NCI-H748 (cell line): ENCODE measurements at regions not wholly inside any gene's neighbourhood (a gene's known extent, or its start where the extent isn't known, plus 50 kb on each side); places are given as distances from the start of the nearest gene placed in this dataset.

Experiments
- DNase-seq: peaks from one replicate; lab custom pipeline; 2025; ENCODE audit not compliant: unreplicated experiment; lab: John Stamatoyannopoulos, UW

GRCh38 chr14:41409806-41410205, 196.9 kb upstream of the LRFN5 start:
- no peak for DNase-seq

GRCh38 chr14:41404126-41404525, 202.6 kb upstream of the LRFN5 start:
- DNase-seq = no peak

DNA sequence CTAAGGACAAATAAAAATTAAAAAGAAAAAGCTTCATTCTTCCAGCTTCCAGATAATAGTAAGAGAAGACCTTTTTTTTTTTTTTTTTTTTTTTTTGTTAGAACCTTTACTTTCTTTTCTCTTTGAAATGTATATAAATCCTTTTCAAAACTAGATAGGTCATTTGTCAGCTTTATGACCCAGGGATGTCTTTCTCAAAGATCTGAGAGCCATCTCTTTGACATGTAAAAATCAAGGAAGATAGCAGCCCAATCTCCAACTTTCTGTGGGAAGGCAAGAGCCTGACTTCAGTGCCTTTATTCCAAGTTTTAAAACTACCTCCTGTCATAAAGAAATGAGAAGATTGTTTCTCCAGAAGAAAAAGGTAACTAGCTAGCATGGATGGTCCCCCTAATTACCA, 203.3 kb upstream of the LRFN5 start:
- no peak for DNase-seq

DNA sequence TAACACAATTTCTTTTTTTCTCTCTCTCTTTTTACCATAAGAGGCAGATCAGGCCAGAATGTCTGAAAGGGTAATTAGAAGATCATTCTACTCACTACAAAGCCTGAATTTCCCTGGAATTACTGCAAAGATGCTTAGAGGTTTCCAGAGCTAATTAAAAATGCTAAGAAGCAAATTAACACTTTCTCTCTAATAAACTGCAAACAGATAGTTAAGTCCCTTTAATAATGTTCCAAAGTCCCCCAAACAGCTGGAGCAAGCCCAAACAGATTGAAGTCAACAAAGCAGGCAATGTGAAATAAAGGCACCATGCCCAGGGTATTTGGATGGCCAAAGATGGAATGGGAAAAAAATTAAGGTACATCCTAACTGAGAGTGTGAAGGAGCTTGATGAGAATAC, 208.8 kb upstream of the LRFN5 start:
- DNase-seq = no peak

GRCh38 chr14:41393512-41393911, 213.2 kb upstream of the LRFN5 start:
- no peak for DNase-seq

- DNase-seq = no peak
These were observed 214.4 kb upstream of the LRFN5 start for GRCh38 chr14:41392226-41392625.

- no peak for DNase-seq
These were observed 217.3 kb upstream of the LRFN5 start for GRCh38 chr14:41389355-41389754.

DNA sequence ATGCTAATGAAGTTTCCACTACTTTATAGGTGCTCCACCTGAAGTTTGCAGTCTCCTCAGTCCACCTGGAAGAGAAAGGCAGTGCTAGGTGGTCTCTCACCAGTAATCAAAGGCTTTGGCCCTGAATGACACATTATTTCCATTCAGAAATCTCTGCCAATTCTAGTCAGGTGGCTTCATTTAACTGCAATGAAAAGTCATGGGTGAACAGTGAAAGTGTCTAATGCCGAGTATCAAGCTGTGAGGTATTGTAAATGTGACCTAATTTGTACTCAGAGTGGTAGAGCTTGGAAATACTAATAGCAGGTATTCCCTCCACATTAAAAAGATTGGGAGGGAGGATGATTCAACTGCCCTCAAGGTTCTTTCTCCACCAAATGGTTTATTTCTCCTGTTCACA, 220.9 kb upstream of the LRFN5 start:
- peak; percentile 64 for DNase-seq

DNA sequence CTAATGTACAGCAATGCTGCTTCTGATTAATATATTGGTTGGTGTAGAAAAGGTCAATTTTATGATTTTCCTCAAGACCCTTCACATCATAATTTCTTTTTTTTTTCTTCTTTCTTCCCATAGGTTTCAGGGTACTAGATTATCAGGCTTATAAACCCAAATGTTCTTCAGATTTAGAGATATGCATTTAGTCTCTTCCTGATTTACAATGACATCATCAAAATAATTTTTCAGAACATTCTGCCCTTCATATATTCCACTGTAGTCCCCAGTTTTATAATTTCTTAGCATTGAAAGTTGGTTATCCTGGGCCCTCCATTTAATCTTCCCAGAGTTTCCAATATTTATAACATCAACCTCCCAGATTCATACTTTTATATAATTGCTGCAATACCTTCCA, 226.7 kb upstream of the LRFN5 start:
- DNase-seq = no peak

DNA sequence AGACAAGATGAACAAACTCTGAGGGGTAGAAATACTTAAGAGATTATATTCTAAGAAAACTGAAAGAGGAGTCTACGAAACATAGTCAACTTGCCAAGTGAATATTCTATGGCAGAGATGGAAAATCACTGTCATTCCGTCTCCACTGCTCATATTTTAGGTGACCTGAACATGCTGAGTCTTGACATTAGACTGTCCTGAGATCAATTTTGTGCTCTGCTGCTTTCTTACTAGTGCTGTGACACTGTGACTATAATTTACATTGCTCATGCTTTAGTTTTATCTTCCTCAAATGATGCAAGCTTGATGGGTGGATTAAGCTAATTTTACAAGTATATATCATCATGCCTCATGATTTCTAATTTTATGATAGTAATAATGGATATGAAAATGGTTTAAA, 228.2 kb upstream of the LRFN5 start:
- DNase-seq = no peak

DNA sequence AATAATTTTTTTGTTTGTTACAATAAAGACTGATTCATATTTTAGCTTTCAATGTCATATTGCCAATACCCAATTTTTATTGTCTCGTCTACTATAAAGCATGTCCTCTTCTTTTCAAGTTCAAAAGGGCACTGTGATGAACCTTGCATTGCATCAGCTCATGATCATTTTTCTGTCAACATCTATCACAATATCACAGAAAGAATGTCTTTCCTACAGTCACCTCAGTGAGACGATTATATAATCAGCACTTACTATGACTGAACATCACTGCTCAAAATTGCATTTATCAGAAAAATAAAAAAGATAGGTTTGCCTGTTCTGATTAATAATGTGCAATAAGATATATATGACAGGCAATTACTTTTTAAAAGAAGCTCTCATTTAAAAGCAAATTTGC, 228.7 kb upstream of the LRFN5 start:
- no peak for DNase-seq

DNA sequence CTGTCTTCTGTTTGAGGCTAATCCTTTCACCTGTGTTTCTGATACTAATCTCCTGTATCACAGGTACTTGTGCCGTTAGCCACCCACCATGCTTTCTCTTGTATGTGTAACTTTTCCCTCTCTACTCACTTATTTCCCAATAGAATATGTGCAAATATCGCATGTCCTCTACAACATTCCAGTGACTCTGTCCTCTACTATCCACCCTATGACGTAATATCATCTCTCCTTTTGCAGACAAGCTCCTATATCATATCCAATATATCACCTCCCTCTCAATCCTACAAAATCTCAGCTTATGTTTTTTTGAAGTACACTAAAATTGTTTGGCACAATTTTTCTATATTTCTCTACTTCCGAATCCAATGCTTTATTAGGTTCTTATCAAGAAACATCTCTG, 232.6 kb upstream of the LRFN5 start:
- no peak for DNase-seq

DNA sequence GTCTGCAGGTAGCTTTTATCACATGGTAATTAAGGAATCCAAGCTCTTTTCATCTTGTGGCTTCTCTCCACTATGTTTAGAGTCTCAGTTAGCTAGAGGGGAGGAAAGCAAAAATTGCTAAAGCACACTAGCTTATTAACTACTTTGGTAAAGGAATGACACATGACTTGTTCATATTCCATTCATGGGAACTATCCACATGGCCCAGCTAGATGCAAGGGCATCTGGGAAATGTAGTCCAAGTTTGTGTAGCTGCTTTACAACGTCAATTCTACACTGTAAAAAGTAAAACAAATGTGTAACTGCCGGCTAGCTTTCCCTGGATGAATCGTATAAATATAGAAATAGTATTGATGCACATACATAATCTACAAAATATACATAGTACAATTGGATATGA, 244.5 kb upstream of the LRFN5 start:
- DNase-seq = peak; percentile 20

GRCh38 chr14:41360126-41360525, 246.6 kb upstream of the LRFN5 start:
- peak; percentile 83 for DNase-seq

DNA sequence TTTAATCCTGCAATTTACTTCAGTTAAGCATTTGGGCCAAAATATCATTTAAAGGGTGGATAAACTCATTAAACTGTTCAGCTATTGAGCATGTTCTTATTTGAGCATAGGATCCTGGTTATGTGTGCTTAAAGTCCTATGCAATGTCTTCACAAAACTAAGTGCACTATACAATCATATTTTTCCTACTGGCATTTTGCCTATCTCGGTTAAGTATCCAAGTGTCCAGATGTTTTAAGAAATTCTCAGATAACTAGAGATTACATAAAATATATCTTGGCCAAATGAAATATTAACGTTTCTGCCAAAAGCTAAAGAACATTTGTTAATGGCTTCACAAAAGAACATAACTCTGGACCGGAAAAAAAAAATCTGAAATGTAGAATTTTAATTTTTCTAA, 250.8 kb upstream of the LRFN5 start:
- DNase-seq = no peak

DNA sequence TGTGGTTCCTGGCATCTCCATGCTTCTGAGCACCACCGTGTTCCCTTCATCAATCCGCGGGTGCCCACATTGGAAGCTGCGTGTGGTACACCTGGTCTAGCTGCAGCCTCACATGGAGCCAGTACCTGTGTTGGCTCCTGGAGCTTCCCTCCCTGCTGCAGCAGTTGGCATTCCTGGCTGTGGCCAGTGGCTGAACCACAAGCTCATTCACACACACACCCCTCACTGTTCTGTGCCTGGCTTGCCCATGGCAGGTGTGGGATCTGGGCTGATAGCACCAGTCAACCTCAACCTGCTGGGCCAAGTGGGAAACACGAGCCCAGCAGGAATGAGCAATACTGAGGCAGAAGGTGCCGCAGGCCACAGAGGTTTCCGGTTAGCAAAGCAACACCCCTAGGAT, 256.2 kb upstream of the LRFN5 start:
- DNase-seq = no peak

- no peak for DNase-seq
These were observed 257.3 kb upstream of the LRFN5 start for GRCh38 chr14:41349289-41349910.

GRCh38 chr14:41343857-41344256, 262.8 kb upstream of the LRFN5 start:
- no peak for DNase-seq

DNA sequence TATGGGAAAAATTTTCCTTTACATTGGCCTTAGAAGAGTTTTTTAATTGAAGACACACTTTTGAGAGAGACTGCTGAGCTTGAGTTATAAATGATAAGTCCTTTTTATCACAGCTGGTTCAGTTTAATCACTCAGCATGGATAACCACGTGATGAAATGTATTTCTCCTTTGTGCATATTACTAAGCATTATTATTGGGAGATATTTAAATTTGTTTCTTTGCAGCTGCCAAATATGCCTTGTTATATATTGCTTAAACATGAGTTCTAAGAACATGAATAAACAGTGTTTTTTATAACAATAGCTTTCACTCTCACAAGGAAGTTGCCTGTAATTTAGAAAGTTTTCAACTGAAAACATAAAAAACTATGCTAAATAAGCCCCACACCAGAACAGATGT, 293.5 kb upstream of the LRFN5 start:
- DNase-seq = no peak

GRCh38 chr14:41303506-41303905, 303.2 kb upstream of the LRFN5 start:
- peak; percentile 66 for DNase-seq

DNA sequence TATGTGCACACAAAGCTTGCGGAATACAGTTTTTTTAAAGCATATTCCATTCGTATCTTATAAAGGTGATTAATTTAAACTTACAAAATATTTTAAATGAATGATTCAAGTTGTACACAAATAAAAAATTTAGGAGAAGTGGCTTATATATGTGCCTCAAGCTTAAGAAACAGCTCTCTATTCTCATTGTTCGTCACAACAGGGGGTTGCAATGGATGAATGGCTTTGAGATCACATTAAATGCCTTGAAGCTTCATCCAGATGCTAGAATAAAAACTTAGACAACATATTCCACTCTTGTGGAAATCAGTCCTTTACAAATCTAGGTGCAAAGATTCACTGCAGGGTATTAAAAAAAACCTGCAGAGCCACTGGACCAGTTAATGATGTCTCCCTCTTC, 303.9 kb upstream of the LRFN5 start:
- peak; percentile 73 for DNase-seq

DNA sequence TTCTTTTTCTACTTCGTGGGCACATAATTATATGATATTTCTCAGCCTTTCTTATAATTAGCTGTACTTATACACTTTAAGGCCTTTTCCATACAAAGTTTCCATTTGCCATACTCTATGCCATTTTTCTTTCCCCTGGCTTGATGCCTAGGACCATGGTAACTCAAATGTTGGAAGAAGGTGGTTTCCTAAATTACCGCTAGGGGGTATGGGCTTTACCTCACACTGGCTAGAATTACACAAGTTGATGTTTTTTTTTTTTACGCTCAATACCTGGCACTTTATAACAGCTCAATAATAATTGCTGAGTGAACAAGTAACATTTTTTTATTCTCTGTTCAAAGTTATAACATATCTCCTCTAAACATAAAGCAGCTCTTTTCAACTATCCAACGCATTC, 306.8 kb upstream of the LRFN5 start:
- DNase-seq = no peak

DNA sequence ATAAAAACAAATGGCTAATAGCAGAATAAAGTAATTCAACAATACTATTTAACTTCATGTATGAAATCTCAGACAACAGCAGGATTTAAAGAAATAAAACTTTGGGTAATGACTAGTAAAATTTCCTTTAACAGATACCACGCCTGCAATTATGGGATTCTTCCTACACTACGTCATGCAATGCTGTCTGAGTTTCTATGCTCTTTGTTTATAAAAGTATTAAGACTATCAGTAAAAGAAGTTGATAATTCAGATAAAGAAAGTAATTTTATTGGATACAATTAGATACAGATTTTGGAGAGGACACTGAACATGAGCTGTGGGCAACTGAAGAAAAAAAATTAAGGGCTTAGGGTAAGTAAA, 308.4 kb upstream of the LRFN5 start:
- no peak for DNase-seq
